Stimulated activated effector memory CD8-positive, alpha-beta T cell treated with anti-CD3 and anti-CD28 coated beads, Interleukin-12 subunit alpha, Interleukin-12 subunit beta, amount 100 ng/mL, for 72 hours (primary cell): ENCODE measurements at regions not wholly inside any gene's neighbourhood (a gene's known extent, or its start where the extent isn't known, plus 50 kb on each side); places are given as distances from the start of the nearest gene placed in this dataset.
A peak's percentile ranks its signal among the peaks of the same experiment; 100 is the strongest.
"Not testable (repeated sequence)": the region's sequence is repeated elsewhere in the genome, so short reads cannot be mapped to it uniquely, and the experiment has no call there.

Experiments
- ATAC-seq: fragments of 150-1000 bp; cut with Tn5 transposase; 2 replicates; pipeline ENCODE4 v1.10.0; 2021
- DNase-seq, 2 donors: peaks; one replicate each; pipeline ENCODE4 v3.0.0; 2021 to 2022; ENCODE audit warnings: low spot score in 2 of 2
- H3K27ac Mint-ChIP-seq: one replicate; pipeline ENCODE4 v1.8.0; 2022; ENCODE audit warnings: mild to moderate bottlenecking, mixed read lengths
- H3K36me3 Mint-ChIP-seq: one replicate; pipeline ENCODE4 v1.8.0; 2022; ENCODE audit warnings: mild to moderate bottlenecking, mixed read lengths
- H3K4me1 Mint-ChIP-seq: one replicate; pipeline ENCODE4 v1.8.0; 2022; ENCODE audit warnings: mixed read lengths
- H3K4me3 Mint-ChIP-seq: one replicate; pipeline ENCODE4 v1.8.0; 2022; ENCODE audit warnings: mild to moderate bottlenecking, mixed read lengths
- H3K9me3 Mint-ChIP-seq: one replicate; pipeline ENCODE4 v1.8.0; 2022; ENCODE audit warnings: mixed read lengths

DNA sequence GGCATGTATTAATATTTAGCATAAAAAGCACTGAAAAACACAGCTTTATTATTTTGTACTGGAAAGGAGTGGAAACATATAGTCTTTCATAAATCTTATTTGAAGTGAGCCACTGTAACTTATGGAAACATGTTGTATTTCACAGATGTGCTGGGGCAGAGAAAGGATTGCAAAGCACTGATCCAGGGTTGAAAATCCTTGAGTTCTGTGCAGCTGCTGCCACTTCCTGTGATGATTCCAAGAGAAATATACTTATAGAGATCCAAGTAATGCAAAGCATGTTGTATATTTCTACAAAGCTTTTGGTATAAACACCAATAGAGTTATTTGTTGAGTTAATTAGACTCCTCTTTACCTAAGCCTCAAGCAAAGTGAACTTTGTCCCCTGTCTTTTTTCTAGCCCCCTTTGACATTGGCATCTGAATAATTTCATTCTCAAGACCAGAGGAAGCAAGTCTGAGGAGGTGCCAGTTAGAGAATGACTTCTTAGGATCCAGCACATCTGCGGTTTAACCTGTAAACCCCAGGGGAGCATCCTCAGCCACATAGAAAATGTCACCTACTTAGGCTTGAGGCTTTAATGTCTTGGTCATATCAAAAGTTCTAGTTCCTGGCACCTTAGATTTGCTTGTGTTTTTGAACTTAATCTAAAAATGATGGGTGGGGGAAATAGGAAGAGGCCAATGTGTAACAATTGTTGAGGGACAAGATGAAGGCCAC lies 173.3 kb downstream of the FASLG start:
- H3K4me1 Mint-ChIP-seq = peaks cover 9% of the 10 kb centered on the region
- ATAC-seq = peak; percentile 78
- no peaks in the 10 kb centered on the region for H3K36me3 Mint-ChIP-seq
- DNase-seq = no peak
- no peak overlapping the region for H3K27ac Mint-ChIP-seq
- no peaks in the 10 kb centered on the region for H3K9me3 Mint-ChIP-seq
- H3K4me3 Mint-ChIP-seq = no peak overlapping the region

DNA sequence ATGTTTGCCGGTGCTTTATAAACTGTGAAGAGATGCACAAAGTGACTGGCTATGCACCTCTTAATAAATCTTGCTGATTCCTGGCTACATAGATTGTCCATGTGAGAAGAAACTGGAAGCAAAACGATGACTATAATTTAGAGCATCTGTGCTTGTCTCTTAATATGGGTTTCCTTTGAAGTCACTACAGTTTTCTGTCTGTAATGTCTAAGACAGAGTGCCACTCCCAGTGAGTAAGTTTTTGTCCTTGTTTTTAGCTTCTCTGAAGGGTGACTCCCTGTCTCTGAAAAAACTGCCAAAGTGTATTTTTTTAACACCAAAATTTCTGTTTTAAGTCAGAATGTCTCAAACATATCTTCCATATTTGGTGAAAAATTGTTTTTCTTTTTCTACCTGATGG lies 175.1 kb downstream of the FASLG start:
- DNase-seq (no peak), ATAC-seq (no peak)
- Mint-ChIP-seq H3K4me3 (no peak overlapping the region), H3K36me3 (no peaks in the 10 kb centered on the region), H3K27ac (no peak overlapping the region), H3K4me1 (peaks cover 22% of the 10 kb centered on the region), H3K9me3 (no peaks in the 10 kb centered on the region)

DNA sequence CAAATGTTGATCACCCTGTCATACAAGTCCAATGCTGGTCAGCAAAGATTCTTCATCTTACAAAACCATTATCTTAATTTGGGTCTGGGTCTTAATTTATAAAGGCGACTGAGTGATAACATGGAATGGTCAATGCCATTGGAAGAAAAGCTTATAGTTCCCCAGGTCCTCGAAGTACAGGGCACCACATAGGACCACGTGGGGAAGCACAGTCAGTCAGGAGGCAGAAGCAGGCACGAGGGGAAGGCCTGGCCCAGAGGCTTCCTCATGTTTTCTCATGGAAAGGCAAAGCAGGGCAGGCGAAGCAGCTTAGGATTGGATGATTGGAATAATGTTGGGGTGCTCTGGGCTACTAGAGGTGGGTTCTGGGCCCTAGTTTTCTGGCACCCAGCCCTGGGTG lies 175.7 kb downstream of the FASLG start:
- no peak for DNase-seq
- Mint-ChIP-seq H3K4me3 (no peak overlapping the region), H3K4me1 (peaks cover 22% of the 10 kb centered on the region), H3K27ac (no peak overlapping the region), H3K9me3 (no peaks in the 10 kb centered on the region), H3K36me3 (no peaks in the 10 kb centered on the region)
- no peak for ATAC-seq

DNA sequence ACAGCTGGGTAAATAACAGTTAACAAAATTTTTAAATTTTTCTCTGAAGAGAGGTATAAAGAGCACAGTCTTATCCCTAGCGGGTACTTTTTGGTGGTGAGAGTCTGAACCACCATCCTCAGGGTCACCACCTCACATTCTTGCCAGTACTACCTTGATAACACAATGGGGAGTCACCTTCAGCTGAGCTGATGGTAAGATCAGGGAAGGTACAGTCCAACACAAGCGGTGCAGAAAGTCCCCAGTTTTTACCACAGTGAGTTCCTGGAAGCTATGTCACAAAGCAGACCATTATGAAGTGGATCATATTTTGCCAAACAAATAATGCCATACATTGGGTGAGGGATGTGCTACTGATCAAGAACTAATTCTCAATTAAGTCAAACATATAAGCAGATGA lies 176.9 kb downstream of the FASLG start:
- ATAC-seq (no peak), DNase-seq (no peak)
- peaks cover 22% of the 10 kb centered on the region for H3K4me1 Mint-ChIP-seq
- no peaks in the 10 kb centered on the region for H3K9me3 Mint-ChIP-seq
- no peak overlapping the region for H3K4me3 Mint-ChIP-seq
- no peak overlapping the region for H3K27ac Mint-ChIP-seq
- H3K36me3 Mint-ChIP-seq = no peaks in the 10 kb centered on the region

DNA sequence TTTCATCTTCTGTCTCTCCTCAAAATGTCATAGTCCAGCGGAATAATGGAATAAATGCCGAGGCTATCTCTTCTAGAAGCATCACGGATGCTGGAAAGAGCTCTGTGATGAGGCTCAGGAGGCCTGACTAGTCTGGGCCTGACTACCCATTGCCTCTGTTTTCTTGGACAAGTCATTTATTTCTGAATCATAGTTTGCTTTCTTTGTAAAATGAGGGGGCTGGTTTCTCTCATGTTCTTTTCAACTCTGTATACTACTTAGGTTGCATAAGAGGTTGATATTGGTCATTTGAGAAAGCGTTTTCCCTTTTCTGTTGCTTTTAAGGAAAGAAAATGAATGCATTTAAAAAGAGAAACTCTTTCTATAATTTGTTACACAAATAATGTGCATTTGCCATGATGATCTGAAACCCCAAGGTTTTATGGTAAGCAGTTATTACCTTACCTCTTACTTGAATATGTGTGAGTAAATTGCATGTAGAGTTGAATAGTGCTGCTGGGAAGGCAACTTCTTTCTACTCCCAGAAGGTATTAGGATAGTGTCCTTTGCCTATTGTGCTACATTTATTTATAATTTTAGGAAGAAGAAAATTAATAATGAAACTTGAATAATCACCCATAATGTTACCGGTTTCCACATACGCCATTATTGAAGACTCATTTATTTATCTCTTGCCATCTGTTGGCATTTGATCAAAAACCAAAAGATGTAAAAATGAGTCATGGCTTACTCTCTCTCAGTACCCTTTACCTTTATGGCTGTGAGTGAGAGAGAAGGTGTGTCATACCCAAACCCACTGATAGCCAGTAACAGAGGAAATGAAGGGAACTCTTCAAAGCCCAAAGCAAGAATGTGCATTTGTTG lies 179.1 kb downstream of the FASLG start:
- H3K36me3 Mint-ChIP-seq = no peaks in the 10 kb centered on the region
- peaks cover 14% of the 10 kb centered on the region for H3K4me1 Mint-ChIP-seq
- ATAC-seq (peak; percentile 99), DNase-seq (no peak)
- peak overlapping the region; percentile 24 for H3K27ac Mint-ChIP-seq
- no peaks in the 10 kb centered on the region for H3K9me3 Mint-ChIP-seq
- H3K4me3 Mint-ChIP-seq = no peak overlapping the region

DNA sequence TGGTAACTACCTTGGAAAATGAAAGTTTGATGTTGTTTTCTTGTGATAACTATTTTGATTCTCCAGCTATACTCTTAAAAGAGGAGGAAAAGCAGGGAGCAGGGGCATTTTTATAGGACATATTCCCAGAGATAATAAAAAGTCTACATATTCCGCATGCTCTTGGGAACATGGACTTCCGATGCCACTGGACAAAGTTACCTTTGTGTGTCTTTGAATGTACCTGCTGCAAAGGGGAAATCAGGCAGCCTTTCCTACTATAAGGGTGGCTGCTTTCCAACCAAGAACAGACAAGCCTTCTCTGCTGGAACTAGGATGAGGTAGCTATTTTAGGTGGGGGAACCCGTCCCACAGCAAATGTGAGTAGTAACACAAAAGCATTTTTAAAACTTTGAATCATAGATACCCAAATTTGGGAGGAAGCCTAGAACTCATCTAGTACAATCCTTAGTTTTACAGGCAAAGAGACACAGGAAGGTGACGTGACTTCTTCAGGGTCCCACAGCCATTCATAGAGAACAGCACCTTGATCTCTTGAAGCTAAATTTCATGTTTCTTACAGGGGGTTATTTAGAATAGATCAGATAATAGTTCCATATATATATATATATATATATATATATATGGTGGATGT lies 179.9 kb downstream of the FASLG start:
- Mint-ChIP-seq H3K4me3 (no peak overlapping the region), H3K9me3 (no peaks in the 10 kb centered on the region), H3K4me1 (peaks cover 14% of the 10 kb centered on the region), H3K27ac (peak overlapping the region; percentile 24), H3K36me3 (no peaks in the 10 kb centered on the region)
- ATAC-seq (no peak), DNase-seq (no peak)

DNA sequence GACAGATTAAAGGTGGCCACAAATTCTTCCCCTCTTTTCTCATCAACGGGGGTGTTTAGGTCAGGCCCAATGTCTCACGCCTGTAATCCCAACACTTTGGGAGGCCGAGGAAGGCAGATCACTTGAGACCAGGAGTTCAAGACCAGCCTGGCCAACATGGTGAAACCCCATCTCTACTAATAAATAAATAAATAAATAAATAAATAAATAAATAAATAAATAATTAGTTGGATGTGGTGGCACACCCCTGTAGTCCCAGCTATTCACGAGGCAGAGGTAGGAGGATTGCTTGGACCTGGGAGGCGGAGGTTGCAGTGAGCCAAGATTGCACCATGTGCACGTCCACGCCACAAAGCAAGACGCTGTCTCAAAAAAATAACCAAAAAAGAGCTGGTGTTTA lies 180.7 kb downstream of the FASLG start:
- H3K27ac Mint-ChIP-seq, ATAC-seq, DNase-seq, H3K4me3 Mint-ChIP-seq, H3K9me3 Mint-ChIP-seq, H3K36me3 Mint-ChIP-seq: not testable (repeated sequence)
- H3K4me1 Mint-ChIP-seq = peaks cover 18% of the 10 kb centered on the region

DNA sequence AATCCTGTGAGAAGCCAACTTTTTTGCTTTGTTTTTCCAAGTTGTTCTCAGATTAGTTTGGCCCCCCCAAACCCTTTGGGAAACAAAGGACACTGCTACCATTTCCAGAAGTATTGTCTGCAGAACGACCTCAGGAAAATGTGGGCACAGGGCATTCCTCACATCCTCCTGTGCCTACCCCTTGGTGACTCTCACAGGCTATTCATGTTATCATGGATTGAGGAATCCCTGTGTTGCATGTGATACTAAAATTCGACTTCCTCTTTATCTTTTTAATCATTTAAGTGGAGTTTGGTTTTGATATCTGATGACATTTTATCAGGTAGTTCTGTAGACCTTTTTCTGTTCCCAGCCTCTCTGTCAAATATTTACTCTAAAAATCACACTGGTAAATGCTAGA lies 184.5 kb downstream of the FASLG start:
- no peak for DNase-seq
- H3K36me3 Mint-ChIP-seq = no peaks in the 10 kb centered on the region
- no peak overlapping the region for H3K27ac Mint-ChIP-seq
- no peaks in the 10 kb centered on the region for H3K9me3 Mint-ChIP-seq
- no peak for ATAC-seq
- peaks cover 35% of the 10 kb centered on the region for H3K4me1 Mint-ChIP-seq
- no peak overlapping the region for H3K4me3 Mint-ChIP-seq

DNA sequence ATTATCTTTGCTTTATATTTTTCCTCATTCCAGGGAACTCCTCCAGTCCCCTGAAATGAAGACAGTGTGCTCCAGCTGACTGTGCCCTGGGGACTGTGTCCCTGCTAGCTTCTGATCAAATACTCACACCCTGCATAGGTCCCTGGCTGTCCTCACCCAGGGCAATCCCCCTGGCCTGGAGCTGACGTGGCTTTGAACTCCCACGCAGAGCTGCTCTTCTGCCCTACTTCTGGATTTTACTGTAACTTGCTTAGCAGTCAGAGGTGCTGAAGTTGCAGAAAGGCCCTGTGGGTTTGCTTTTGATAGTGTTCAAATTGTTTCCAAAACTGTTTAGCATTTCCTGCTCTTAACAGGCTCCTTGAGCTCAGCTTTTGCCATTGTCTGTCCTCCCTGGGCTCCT lies 186.5 kb downstream of the FASLG start:
- Mint-ChIP-seq H3K9me3 (no peaks in the 10 kb centered on the region), H3K36me3 (no peaks in the 10 kb centered on the region), H3K27ac (peak overlapping the region; percentile 48), H3K4me1 (peaks cover 29% of the 10 kb centered on the region), H3K4me3 (peak overlapping the region; percentile 34)
- DNase-seq (peak; percentile 51 to 78), ATAC-seq (peak; percentile 100)

DNA sequence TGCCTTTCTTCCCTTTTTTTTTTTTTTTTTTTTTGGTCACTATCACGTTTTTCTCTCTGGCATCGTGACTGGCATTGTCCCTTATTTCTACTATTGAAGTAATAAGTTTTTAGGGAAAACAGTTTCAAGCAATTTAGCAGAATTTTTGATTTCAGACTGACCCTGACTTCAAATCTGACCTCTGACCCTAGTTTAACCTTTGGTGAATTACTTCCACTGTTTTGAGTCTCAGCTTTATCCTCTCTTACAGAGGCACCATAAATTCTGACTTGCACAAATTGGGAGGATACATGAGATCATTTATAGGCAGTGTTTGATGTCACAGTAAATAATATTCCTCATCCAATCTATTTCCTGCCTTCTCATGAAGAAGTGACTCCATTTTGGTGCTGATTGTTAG lies 187.0 kb downstream of the FASLG start:
- no peak for DNase-seq
- H3K27ac Mint-ChIP-seq = no peak overlapping the region
- no peak for ATAC-seq
- H3K36me3 Mint-ChIP-seq = no peaks in the 10 kb centered on the region
- no peaks in the 10 kb centered on the region for H3K9me3 Mint-ChIP-seq
- peaks cover 29% of the 10 kb centered on the region for H3K4me1 Mint-ChIP-seq
- peak overlapping the region; percentile 34 for H3K4me3 Mint-ChIP-seq

DNA sequence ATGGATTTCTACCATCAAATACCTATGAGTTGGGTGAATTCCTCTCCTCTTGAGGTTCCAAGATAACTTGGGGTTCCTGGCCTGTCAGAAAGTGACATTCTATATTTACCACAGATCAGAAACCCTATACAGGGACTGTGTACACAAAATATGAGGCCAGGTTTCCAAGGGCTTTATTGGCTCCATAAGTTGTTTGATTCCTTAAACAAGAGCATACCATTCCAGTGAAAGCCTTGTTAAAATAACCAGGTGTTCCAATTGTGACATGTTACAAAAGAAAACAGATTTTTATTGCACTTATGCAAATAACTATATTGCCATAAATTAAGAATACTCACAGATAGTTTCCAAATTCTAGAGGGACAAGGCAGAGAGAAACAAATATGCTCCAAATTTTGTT lies 188.9 kb downstream of the FASLG start:
- not testable (repeated sequence) for H3K36me3 Mint-ChIP-seq, DNase-seq, H3K27ac Mint-ChIP-seq, H3K9me3 Mint-ChIP-seq, H3K4me3 Mint-ChIP-seq, ATAC-seq
- peaks cover 29% of the 10 kb centered on the region for H3K4me1 Mint-ChIP-seq

DNA sequence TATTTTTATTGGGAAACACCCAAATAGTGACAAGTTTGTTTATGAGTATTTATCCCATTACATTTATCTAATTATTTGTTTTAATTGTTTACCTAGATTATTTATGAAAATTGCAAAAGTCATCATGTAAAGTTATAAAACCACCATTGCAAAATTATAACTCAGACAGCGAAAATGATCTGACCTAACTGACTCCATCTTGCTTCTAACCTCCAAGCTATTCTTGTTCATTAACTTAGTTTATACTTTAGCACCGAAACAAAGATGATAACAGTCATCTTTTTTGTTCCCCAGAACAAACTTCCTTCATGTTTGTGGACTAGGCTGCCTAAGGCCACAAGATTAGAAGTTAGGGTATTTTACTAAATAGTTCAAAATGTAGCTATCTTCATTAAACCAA lies 190.8 kb downstream of the FASLG start:
- peaks cover 24% of the 10 kb centered on the region for H3K4me1 Mint-ChIP-seq
- H3K9me3 Mint-ChIP-seq = no peaks in the 10 kb centered on the region
- no peak overlapping the region for H3K27ac Mint-ChIP-seq
- no peak overlapping the region for H3K4me3 Mint-ChIP-seq
- DNase-seq (no peak), ATAC-seq (no peak)
- no peaks in the 10 kb centered on the region for H3K36me3 Mint-ChIP-seq

DNA sequence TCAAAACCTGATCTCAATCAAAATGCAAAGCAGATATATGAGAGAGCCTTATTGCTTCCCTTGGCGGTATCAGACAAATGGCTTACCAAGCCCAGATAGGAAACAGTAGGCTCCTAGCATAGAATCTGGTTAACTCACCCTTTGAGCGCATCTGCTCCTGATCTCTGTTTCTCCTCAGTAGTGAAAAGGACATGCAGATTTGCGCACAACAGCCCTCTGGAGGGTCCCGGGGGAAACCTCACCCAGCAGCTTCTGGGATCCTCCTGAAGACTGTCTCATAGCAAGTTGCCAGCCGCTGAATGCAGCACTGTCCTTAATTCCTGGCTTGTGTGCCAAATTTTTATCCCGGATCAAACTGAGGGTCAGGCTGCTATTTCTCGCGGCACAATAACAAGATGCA lies 192.2 kb downstream of the FASLG start:
- no peaks in the 10 kb centered on the region for H3K9me3 Mint-ChIP-seq
- no peak for ATAC-seq
- no peaks in the 10 kb centered on the region for H3K36me3 Mint-ChIP-seq
- no peak for DNase-seq
- H3K4me3 Mint-ChIP-seq = no peak overlapping the region
- H3K27ac Mint-ChIP-seq = no peak overlapping the region
- peaks cover 10% of the 10 kb centered on the region for H3K4me1 Mint-ChIP-seq

DNA sequence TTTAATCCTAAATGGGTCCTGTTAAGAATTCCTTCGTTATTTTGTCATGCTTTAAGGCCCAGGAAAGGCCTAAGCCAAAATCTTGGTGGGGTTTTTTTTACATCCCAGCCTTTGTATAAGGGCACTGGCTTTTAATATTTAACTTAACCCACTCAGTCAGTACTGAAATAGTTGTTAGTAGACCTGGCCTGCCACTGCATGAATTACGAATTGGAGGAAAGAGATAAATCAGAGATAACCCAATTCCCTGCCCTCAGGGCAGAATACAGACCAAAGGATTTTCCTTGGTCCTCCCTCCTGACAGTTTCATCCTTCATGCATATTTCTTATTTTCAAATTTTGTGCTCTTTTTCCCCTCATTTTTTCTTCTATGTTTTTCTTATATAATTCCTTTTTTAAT lies 193.0 kb downstream of the FASLG start:
- Mint-ChIP-seq H3K9me3 (no peaks in the 10 kb centered on the region), H3K27ac (no peak overlapping the region), H3K4me3 (no peak overlapping the region), H3K4me1 (peaks cover 2% of the 10 kb centered on the region), H3K36me3 (no peaks in the 10 kb centered on the region)
- DNase-seq (no peak), ATAC-seq (no peak)

DNA sequence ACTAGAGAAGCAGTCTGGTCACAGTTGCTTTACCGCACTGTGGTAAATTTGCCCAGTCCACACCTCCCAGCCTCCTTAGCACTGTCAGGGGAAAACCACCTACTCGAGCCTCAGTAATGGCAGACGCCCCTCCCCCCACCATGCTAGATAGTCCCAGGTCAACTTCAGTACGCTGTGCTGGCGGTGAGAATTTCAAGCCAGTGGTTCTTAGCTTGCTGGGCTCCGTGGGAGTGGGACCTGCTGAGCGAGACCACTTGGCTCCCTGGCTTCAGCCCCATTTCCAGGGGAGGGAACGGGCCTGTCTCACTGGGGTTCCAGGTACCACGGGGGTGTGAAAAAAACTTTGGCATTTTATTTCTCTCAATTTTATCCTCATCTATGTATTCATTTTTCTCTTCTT lies 194.8 kb downstream of the TNFSF18 start:
- not testable (repeated sequence) for H3K9me3 Mint-ChIP-seq, H3K36me3 Mint-ChIP-seq, DNase-seq, H3K4me3 Mint-ChIP-seq, ATAC-seq, H3K4me1 Mint-ChIP-seq, H3K27ac Mint-ChIP-seq

DNA sequence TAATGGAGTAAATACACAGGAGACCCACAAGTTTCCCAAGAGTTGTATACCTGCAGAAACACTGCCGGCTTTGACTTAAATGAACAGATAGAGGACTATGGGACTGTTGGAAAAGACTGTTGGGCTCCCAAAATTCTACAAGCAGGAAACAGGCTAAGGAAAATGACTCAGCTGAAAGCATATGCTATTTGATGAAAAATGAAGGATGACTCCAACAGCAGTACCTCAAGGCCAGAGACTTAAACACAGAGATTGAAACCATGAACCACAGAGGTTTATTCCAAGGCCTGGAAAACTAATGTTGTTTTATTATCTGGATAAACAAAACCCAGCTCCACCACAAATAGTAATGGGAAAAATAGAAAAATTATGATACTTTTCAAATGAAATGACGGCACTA lies 187.7 kb downstream of the TNFSF18 start:
- no peak for ATAC-seq
- DNase-seq = no peak
- Mint-ChIP-seq H3K4me3 (no peak overlapping the region), H3K9me3 (no peaks in the 10 kb centered on the region), H3K36me3 (no peaks in the 10 kb centered on the region), H3K27ac (no peak overlapping the region), H3K4me1 (no peaks in the 10 kb centered on the region)
